HG03442 (cell line): ENCODE measurements at regions not wholly inside any gene's neighbourhood (a gene's known extent, or its start where the extent isn't known, plus 50 kb on each side); places are given as distances from the start of the nearest gene placed in this dataset.
A peak's percentile ranks its signal among the peaks of the same experiment; 100 is the strongest.

Source experiments
- ATAC-seq: cut with Tn5 transposase; IDR thresholded peaks from one replicate; pipeline ENCODE4 v1.9.1; 2021; ENCODE audit warnings: mild to moderate bottlenecking, moderate library complexity; ENCODE audit not compliant: unreplicated experiment

DNA sequence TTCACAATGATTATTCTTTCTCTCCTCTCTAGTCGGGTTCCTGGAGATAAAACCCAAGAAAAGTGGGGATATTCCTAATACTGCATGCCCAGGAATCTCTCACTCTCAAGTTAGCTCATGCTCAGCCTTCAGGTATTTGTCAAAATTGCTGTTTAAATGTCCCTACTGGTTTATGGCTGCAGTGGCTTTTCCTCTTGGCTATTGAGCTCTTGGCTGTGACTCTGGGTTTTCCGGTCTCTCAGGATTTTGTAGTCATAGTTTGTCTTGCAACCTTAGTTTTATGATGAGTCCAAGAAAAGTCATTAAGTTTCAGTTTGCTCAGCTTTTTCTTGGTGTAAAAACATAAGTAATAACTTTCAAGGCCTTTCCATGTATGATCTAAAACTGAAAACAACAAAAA, 820.7 kb upstream of the HS6ST1 start:
- no peak for ATAC-seq

DNA sequence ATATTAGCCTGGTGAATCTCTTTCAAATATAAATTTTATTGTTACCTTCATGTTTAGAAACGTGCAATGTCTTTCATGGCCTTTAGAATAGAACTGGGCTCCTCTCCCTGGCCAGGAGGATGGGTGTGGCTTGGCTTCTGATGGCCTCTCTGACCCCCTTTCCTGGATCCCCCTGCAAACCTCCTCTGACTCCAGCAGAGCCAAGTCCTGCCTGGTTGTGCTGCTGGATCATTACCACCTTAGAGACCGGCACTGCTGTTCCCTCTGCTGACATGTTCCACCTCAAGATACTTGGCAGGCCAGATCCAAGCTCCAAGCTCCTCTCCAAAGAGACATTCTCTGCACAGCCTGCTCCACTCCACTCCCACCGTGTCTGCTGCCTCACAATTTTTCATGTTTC, 823.8 kb upstream of the HS6ST1 start:
- ATAC-seq, result no peak

DNA sequence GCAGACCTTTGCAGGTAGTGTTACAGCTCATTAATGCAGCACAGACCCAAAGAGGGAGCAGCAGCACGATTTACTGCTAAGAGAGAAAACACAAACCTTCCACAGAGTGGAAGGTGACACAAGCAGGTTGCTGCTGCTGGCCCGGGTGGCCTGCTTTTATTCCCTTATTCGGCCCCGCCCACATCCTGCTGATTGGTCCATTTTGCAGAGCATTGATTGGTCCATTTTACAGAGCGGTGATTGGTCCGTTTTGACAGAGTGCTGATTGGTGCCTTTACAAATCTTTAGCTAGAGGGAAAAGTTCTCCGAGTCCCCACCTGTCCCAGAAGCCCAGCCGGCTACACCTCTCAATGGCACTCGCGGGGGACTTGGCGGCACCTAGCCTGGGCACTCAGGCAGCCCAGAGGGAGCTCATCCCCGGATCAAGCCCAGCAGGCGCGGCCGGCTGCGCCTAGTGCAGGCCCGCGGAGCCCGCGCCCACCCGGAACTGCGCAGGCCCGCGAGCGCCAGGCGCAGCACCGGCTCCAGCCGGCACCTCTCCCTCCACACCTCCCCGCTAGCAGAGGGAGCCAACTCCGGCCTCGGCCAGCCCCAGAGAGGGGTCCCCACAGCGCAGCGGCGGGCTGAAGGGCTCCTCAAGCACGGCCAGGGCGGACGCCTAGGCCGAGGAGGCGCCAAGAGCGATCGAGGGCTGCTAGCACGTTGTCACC, 825.6 kb upstream of the HS6ST1 start:
- no peak for ATAC-seq

DNA sequence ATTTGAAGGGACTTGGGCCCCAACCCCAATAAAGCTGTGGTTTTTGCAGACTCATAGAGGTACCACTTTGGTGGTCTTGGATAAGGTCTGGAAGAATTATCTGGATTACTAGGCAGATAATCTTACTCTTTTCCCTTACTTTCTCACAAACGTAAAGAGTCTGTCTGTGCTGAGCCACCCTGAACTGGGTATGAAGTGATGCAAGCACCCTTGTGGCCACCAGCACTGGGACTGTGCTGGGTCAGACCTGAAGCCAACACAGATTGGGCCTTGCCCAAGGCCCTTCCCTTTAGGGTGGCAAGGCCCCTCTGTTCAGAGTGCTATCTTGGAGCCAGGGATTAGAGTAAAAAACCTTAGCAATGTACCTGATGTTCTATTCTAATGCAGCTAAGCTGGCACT, 827.0 kb upstream of the RAB6C start:
- no peak for ATAC-seq

DNA sequence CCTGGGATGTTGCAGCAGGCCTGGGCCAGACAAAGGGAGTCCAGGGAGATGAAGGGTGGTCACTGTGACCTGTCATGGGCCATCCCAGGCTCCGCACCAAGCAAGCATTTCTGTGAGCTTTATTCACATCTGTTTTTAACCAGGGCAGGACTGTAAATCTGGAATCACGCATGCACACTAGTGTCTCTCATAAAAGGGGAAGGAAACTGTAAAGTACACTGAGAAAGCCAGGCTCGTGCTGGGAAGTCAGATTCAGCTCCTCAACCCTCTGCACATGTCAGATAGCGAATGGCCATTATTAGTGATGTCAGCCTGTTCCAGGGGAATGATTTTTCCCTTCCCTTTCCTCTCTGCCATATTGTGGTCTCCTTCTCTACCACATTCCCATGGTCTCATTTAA, 818.6 kb upstream of the RAB6C start:
- no peak for ATAC-seq

DNA sequence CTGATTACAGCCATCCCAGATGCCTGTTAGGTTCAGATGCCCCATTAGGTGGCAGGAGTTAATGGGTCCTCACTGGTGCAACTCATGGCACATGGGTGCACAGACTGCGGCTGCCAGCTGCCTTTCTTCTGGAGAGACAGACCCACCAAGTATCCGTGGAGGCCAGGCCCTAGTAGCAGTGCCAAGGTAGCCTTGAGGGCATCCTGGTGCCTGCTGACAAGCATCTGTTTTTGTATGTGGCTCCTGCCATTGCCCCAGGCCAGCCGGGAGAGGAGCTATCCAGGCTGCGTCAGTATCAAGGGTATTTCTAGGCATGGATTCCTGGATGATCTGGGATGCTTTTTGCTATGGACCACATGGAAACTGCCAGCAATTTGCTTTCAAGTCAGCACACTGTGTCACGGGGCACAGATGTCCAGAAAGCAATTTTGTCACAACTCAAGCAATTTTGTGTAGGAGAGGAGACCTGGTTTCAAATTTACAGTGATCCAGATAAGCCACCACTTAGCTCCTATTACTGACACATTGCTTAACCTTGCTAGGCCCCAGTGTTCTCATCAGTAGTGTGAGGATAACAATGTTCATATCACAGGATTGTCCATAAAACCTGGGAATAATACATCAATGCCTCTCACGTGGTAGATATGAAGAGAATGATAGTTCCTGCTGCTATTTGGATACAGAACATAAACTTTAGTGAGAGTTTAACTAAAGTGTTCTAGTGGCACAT, 815.1 kb upstream of the RAB6C start:
- ATAC-seq, result no peak

DNA sequence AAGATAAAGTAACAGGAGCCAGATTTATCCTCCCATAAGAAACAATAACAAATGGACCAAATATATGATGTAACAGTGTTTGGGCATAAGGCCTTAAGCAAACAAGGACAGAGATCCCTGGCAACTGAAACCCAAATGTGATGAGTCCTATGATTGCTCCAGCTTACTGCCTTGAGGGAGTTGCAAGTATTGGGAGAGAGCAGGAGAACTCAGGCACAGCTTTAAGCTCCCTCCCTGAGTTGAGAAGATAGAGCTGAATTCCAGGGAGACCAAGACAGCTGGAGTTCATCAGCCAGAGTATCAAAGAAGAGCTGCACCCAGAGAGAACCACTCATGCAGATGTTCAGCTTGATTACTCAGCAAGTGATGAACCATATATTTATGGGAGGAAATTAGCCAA, 814.5 kb upstream of the RAB6C start:
- no peak for ATAC-seq

DNA sequence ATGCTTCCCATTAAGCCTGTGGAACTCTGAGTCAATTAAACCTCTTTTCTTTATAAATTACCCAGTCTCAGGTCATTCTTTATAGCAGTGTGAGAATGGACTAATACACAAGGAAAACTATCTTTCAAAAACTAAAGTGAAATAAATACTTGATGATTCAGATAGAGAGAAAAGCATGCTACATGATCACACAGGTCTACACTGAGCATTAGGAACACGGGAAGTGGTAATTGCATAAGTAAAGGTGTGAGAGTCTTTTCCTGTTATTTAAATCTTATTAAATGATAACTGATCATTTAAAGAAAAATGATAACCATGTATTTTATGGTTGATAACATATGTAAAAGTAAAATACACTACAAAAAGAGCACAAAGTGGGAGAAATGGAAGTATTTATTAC, 812.0 kb upstream of the RAB6C start:
- ATAC-seq, result no peak

DNA sequence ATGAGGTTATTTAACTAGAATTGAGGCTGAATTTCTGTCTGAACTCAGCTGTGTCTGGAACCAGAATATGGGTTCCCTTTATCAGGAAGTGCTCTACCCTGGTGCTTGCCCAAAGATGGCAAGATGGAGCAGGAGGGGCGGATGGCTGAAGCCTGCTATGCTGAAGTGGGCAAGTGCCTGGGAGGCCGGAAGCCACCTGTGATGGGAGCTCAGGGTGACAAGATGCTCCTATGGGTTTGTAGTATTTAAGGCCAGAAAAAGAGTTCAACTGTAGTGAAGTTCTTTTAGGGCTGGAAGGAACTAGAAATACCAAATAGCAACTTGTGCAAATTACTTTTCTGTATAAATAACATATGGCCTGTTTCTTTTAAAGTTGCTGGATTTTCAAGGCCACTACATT, 808.9 kb upstream of the RAB6C start:
- ATAC-seq, result no peak

DNA sequence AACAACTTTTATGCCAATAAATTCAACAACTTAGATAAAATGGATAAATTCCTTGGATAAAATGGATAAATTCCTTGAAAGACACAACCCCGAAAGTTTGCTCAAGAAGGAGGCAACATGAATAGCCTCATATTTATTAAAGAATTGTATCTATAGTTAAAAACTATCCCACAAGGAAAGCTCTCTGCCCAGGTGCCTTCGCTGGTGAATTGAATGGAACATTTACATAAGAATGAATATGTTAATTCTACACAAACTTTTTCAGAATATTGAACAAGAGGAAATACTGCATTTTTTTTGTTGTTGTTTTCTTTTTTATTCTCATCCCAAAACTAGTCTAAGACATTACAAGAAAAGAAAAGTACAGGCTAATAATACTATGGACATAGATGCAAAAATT, 805.3 kb upstream of the RAB6C start:
- ATAC-seq, result no peak

DNA sequence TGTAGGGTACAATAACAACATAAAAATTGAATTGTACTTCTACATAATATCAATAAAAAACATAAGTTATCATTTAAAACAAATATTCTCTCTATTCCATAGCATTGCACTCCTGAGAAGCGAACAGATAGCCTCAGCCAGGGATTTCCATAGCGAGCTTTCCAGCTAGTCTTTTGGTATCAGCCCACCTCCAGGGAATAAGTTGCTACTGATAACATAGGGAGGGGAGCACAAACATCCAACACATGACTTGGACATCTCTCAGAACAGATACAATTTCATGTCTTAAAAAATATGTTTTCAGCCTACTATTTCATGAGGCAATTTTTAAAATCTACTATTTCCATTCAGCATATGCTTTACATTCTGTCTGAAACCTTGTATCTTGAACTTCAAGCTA, 804.4 kb upstream of the RAB6C start:
- no peak for ATAC-seq

DNA sequence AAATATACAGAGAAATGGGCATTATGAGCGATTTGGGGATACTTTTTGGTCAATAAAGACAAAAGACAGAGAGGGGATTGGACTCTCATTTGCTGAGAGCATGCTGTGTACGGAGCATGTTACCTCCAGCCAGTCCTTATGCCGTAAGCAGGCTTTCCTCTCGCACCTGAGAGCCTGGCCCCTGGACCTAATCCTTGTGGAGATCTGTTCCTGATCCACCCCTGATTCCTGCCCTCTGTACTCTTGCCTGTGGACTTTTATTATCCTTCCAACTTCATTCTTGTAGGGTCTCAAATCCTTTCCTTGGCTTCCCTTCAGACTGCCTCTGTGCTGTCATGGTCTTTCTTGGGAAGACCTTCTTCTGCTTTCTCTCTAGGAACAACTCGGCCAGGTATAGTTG, 803.1 kb upstream of the RAB6C start:
- ATAC-seq, result no peak

DNA sequence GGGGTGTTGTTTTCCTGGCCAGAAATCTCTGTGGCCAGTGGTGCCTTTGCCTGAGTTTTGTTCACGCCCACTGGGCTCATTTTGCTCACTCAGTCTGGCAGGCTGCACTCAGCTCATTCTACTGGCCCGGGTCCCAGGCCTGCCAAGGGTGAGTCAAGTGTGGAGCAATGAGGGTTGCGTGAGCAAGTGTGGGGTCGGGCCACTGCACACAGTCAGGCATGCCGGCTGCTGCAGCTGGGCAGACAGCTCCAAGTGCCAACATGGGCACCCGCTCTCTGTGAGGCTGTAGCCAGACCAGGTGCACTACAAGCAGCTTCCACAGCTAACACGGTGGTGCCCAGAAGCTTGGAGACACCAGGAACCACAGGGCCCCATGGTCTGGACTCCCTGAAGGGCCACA, 801.1 kb upstream of the RAB6C start:
- no peak for ATAC-seq

DNA sequence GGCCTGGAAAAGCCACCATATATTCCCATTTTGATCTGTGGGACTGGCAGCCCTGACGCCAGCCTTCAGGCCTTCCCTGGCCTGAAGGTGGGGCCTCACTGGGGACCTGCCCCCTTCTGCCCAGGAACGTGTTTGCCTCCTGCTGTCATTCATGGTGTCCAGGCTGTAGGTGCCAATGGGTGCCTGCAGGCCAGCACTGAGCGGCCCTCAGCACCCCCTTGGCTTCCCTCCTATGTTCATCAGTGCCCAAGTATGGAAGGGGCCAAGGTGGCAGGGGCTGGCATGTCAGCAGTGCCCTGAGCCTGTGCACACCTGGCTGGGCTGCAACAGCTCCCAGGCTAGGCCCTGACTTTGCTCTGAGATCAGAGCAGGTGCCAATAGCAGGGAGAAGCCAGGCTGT, 800.3 kb upstream of the RAB6C start:
- ATAC-seq, result no peak

DNA sequence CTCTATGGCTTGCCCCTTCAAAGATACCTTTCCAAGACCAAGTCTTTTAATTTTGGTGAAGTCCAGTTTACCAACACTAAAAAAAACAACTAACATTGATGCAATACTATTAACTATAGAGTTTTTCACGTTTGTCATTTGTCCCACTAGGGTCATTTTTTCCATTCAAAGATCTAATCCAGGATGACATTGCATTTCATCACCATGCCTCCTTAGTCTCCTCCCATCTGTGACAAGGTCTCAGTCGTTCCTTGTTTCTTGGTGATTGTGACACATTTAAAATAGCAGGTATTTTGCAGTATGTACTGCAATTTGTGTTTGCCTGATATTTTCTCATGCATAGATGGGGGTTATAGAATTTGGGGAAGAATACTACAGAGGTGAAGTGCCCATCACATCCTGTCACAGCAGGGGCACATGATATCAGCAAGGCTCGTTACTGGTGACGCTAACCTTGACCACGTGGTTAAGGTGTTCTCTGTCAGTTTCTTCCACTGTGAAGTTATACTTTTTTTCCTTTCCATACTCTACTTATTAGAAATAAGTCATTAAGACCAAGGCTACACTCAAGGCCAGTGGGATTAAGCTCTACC, 799.2 kb upstream of the RAB6C start:
- ATAC-seq, result no peak

DNA sequence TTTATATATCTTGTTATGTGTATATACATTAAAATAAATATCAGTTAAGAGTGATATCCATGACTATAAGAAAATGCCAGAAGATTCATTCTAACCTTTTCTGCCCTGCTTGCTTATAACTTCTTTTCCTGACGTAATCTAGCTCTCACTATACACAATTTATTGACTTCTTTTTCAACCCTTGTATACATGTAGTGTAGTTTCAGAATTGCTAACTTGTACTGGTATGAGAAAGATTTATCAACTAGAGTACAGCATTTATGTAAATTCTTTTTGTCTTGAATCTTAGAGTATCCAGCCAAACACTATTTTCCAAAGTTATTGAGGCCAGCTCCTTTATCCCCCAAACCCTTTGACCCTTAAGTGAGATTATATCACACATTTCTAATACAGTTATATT, 798.0 kb upstream of the RAB6C start:
- peak; percentile 68 for ATAC-seq

DNA sequence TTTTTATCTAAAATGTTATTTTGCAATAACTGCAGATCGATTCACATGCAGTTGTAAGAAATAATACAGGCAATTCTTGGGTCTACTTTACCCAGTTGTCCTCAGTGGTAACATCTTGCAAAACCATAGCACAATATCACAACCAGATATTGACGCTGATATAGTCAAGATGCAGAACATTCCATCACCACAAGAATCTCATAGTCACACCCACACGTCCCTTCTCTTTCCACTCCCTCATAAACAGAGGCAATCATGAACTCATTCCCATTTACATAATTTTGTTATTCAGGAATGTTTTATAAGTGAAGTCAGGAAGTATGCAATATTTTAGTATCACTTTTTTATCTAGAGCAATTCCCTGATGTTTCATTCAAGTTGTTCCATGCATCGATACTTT, 797.5 kb upstream of the RAB6C start:
- no peak for ATAC-seq

DNA sequence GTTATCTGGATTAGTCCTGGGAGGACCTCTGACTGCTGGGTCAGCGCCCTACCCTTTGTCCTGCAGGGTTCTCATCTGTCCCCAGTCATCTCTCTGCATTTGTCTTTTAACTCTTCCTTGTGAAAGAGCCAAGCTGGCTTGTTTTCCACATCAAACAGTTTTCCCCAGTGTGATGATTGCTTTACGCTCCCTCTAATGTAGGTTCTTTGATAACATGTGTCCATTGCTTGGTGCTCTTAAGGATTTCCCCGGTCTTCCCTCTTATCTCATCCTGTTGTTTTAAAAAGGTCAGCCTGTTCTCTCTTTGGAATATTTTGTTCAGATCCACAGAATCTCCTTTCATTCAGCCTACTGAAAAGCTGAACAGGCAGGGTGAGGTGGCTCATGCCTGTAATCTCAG, 792.1 kb upstream of the RAB6C start:
- no peak for ATAC-seq

DNA sequence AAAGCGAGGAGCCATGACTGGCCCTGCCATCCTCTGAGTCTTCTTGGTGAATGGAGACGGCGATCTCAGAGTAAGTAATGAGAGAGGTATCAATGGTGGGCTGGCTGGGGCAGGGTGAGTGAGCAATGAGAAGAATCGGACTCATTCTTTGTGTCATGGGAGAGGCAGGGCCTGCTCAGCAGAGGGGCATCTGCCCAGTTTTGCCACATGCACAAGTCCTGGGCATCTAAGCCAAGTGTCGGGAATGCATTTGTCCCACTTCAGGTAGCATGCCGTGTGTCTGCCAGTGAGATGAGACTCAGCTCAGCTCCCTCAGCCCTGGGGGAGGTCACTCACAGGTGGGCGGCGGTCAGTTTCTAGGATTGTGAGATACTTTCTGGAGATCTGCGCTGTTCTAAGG, 791.0 kb upstream of the RAB6C start:
- no peak for ATAC-seq

DNA sequence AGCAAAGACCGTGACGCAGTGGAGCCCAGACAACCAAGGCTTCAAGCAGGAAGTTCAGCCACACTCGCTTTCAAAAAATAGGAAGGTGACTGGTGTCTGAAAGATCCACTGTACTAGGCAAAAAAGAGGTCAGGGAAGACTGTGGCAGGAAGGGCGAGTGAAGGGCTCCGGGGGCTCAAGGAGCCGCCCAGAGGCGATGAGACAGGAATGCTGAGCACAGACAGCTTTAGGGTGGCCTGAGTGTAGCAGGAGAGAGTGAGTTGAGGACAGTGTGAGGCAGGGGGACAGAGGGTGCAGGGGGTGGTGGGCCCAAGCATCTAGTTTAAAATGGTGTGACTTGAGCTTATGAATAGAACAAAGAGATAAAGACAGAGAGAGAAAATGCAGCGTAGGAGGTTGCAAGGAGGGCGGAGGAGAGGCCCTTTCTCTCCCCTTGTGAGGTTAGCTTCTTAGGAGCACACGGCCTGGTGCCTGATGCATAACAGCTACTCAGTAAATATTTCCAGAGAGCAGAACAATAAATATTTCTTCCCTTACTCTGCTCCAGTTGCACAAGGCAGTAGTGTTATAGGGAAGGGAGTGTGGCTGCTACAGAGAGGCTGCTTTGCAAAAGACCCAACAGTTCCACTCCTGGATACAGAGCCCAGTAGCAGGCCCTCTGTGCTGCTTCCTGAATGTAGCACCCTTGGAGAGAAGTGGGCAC, 789.7 kb upstream of the RAB6C start:
- no peak for ATAC-seq

DNA sequence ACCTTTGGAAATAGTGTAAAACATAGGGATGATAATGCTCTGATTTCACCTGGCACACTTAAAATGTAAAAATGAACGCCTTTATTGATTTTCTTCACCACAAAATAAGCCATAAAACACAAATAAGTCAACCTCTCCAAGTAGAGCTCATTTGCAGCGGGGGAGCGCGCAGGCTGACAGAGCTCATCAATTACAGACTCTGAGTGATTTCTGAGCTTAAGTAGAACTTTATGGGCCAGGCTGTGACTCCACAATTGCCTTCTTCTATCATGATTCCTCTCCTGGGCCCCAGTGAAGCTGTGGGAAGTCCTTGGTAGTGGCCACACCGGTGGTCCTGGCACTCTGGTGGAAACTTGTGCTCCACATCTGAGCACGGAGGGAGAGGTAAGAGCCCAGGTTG, 789.0 kb upstream of the RAB6C start:
- no peak for ATAC-seq

DNA sequence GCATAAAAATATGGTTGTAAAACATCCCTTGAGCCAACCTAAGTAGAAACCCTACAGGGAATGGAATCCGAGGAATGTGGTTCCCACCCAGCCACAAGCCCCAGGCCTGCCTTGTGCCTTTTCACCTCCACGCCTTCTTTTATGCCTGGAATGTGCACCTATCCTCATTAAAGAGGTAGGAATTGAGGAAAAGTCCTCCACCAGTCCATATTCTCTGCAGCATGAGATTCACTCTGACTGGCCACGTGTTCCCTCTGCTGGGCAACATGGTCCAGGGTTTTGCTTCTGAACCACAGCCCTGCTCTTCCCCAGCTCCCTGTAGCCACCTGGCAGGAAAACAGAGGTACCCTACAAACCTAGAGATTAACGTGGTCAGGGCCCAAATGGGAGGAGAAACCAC, 787.9 kb upstream of the RAB6C start:
- no peak for ATAC-seq
